ENCODE measurements at regions not wholly inside any gene's neighbourhood (a gene's known extent, or its start where the extent isn't known, plus 50 kb on each side); places are given as distances from the start of the nearest gene placed in this dataset.

GRCh38 chr4:136121426-136121825 lies 1410.9 kb downstream of the PCDH18 start:
- H3K36me3 ChIP-seq (replicated peaks): no peaks in the 10 kb centered on the region
- no peak for DNase-seq (ENCODE audit: low spot score in 2 of 2)
- in situ Hi-C loops (cut with MboI; ENCODE audit: low sequenced_read_pairs): no loop called here
- H3K4me1 ChIP-seq: no peaks in the 10 kb centered on the region
- no peaks in the 10 kb centered on the region for H3K27me3 ChIP-seq (ENCODE audit: low read depth)
- no peak overlapping the region for H3K4me3 ChIP-seq
- H3K9me3 ChIP-seq: no peaks in the 10 kb centered on the region

- in situ Hi-C loops (cut with MboI; ENCODE audit: low sequenced_read_pairs): no loop called here
These were observed 1418.4 kb downstream of the PCDH18 start for GRCh38 chr4:136113921-136114320.

GRCh38 chr4:136112116-136112515 lies 1420.2 kb downstream of the PCDH18 start:
- no peaks in the 10 kb centered on the region for H3K4me1 ChIP-seq
- H3K27me3 ChIP-seq (ENCODE audit: low read depth): no peaks in the 10 kb centered on the region
- H3K4me3 ChIP-seq: no peak overlapping the region
- DNase-seq (ENCODE audit: low spot score in 2 of 2): no peak
- H3K9me3 ChIP-seq: no peaks in the 10 kb centered on the region
- no peaks in the 10 kb centered on the region for H3K36me3 ChIP-seq (replicated peaks)
- in situ Hi-C loops (cut with MboI; ENCODE audit: low sequenced_read_pairs): no loop called here

More at GRCh38 chr4:136113921-136114320, 1418.4 kb downstream of the PCDH18 start:
- no peaks in the 10 kb centered on the region for H3K4me1 ChIP-seq
- H3K4me3 ChIP-seq: no peak overlapping the region
- H3K9me3 ChIP-seq: no peaks in the 10 kb centered on the region
- peak in 1 of 2 experiments; percentile 14 for DNase-seq (ENCODE audit: low spot score in 2 of 2)
- H3K27me3 ChIP-seq (ENCODE audit: low read depth): no peaks in the 10 kb centered on the region
- no peaks in the 10 kb centered on the region for H3K36me3 ChIP-seq (replicated peaks)

- in situ Hi-C loops (cut with MboI; ENCODE audit: low sequenced_read_pairs): no loop called here
- H3K4me1 ChIP-seq: no peaks in the 10 kb centered on the region
- peak in 1 of 2 experiments; percentile 30 for DNase-seq (ENCODE audit: low spot score in 2 of 2)
- no peak overlapping the region for H3K4me3 ChIP-seq
- H3K27me3 ChIP-seq (ENCODE audit: low read depth): no peaks in the 10 kb centered on the region
- no peaks in the 10 kb centered on the region for H3K9me3 ChIP-seq
- H3K36me3 ChIP-seq (replicated peaks): no peaks in the 10 kb centered on the region
These were observed 1425.5 kb downstream of the PCDH18 start for GRCh38 chr4:136106753-136107152.

- Histone ChIP-seq H3K4me3 (no peak overlapping the region), H3K27me3 (ENCODE audit: low read depth) (no peaks in the 10 kb centered on the region), H3K9me3 (no peaks in the 10 kb centered on the region), H3K36me3 (replicated peaks) (no peaks in the 10 kb centered on the region), H3K4me1 (no peaks in the 10 kb centered on the region)
- no peak for DNase-seq (ENCODE audit: low spot score in 2 of 2)
- in situ Hi-C loops (cut with MboI; ENCODE audit: low sequenced_read_pairs): no loop called here
These were observed 1428.7 kb downstream of the PCDH18 start for GRCh38 chr4:136103616-136104015.

- H3K4me3 ChIP-seq: no peak overlapping the region
- no peak for DNase-seq (ENCODE audit: low spot score in 2 of 2)
- H3K36me3 ChIP-seq (replicated peaks): no peaks in the 10 kb centered on the region
- in situ Hi-C loops (cut with MboI; ENCODE audit: low sequenced_read_pairs): no loop called here
- H3K27me3 ChIP-seq (ENCODE audit: low read depth): no peaks in the 10 kb centered on the region
- H3K9me3 ChIP-seq: no peaks in the 10 kb centered on the region
- H3K4me1 ChIP-seq: no peaks in the 10 kb centered on the region
These were observed 1434.6 kb downstream of the PCDH18 start for GRCh38 chr4:136097676-136098075.

GRCh38 chr4:136088211-136088867 lies 1444.0 kb downstream of the PCDH18 start:
- no peak for DNase-seq (ENCODE audit: low spot score in 2 of 2)
- in situ Hi-C loops (cut with MboI; ENCODE audit: low sequenced_read_pairs): no loop called here
- no peaks in the 10 kb centered on the region for H3K4me1 ChIP-seq
- no peaks in the 10 kb centered on the region for H3K27me3 ChIP-seq (ENCODE audit: low read depth)
- H3K4me3 ChIP-seq: no peak overlapping the region
- H3K36me3 ChIP-seq (replicated peaks): no peaks in the 10 kb centered on the region
- no peaks in the 10 kb centered on the region for H3K9me3 ChIP-seq

GRCh38 chr4:136078976-136079375 lies 1453.3 kb downstream of the PCDH18 start:
- DNase-seq (ENCODE audit: low spot score in 2 of 2): no peak
- H3K4me3 ChIP-seq: no peak overlapping the region
- H3K36me3 ChIP-seq (replicated peaks): no peaks in the 10 kb centered on the region
- H3K4me1 ChIP-seq: peaks cover 5% of the 10 kb centered on the region
- H3K27me3 ChIP-seq (ENCODE audit: low read depth): no peaks in the 10 kb centered on the region
- no peaks in the 10 kb centered on the region for H3K9me3 ChIP-seq
- in situ Hi-C loops (cut with MboI; ENCODE audit: low sequenced_read_pairs): no loop called here

- DNase-seq (ENCODE audit: low spot score in 2 of 2): no peak
- Histone ChIP-seq H3K27me3 (ENCODE audit: low read depth) (no peaks in the 10 kb centered on the region), H3K36me3 (replicated peaks) (no peaks in the 10 kb centered on the region), H3K4me1 (no peaks in the 10 kb centered on the region), H3K4me3 (no peak overlapping the region), H3K9me3 (no peaks in the 10 kb centered on the region)
- in situ Hi-C loops (cut with MboI; ENCODE audit: low sequenced_read_pairs): no loop called here
These were observed 1475.5 kb downstream of the PCDH18 start for GRCh38 chr4:136056748-136057147.

- Histone ChIP-seq H3K4me3 (no peak overlapping the region), H3K27me3 (ENCODE audit: low read depth) (no peaks in the 10 kb centered on the region), H3K9me3 (no peaks in the 10 kb centered on the region), H3K4me1 (no peaks in the 10 kb centered on the region), H3K36me3 (replicated peaks) (no peaks in the 10 kb centered on the region)
- in situ Hi-C loops (cut with MboI; ENCODE audit: low sequenced_read_pairs): no loop called here
- no peak for DNase-seq (ENCODE audit: low spot score in 2 of 2)
These were observed 1476.9 kb downstream of the PCDH18 start for GRCh38 chr4:136055360-136055759.

GRCh38 chr4:136036744-136037143 lies 1495.5 kb downstream of the PCDH18 start:
- no peaks in the 10 kb centered on the region for H3K9me3 ChIP-seq
- in situ Hi-C loops (cut with MboI; ENCODE audit: low sequenced_read_pairs): no loop called here
- H3K27me3 ChIP-seq (ENCODE audit: low read depth): no peaks in the 10 kb centered on the region
- peaks cover 10% of the 10 kb centered on the region for H3K4me1 ChIP-seq
- H3K36me3 ChIP-seq (replicated peaks): no peaks in the 10 kb centered on the region
- H3K4me3 ChIP-seq: no peak overlapping the region
- DNase-seq (ENCODE audit: low spot score in 2 of 2): no peak

- no peak overlapping the region for H3K4me3 ChIP-seq
- in situ Hi-C loops (cut with MboI; ENCODE audit: low sequenced_read_pairs): no loop called here
These were observed 1499.9 kb downstream of the PCDH18 start for GRCh38 chr4:136032391-136032790.

GRCh38 chr4:136025540-136025939 lies 1506.8 kb downstream of the PCDH18 start:
- Histone ChIP-seq H3K9me3 (peaks cover 3% of the 10 kb centered on the region; the same call in 1 of the 2 replicates), H3K4me3 (no peak overlapping the region), H3K4me1 (peaks cover 13% of the 10 kb centered on the region), H3K36me3 (replicated peaks) (no peaks in the 10 kb centered on the region), H3K27me3 (ENCODE audit: low read depth) (no peaks in the 10 kb centered on the region)
- DNase-seq (ENCODE audit: low spot score in 2 of 2): peak; percentile 75 to 87
- in situ Hi-C loops (cut with MboI; ENCODE audit: low sequenced_read_pairs): no loop called here

More at GRCh38 chr4:136032391-136032790, 1499.9 kb downstream of the PCDH18 start:
- Histone ChIP-seq H3K4me1 (peaks cover 11% of the 10 kb centered on the region), H3K27me3 (ENCODE audit: low read depth) (no peaks in the 10 kb centered on the region), H3K9me3 (no peaks in the 10 kb centered on the region), H3K36me3 (replicated peaks) (no peaks in the 10 kb centered on the region)
- DNase-seq (ENCODE audit: low spot score in 2 of 2): peak; percentile 26 to 88

- Histone ChIP-seq H3K36me3 (replicated peaks) (no peaks in the 10 kb centered on the region), H3K9me3 (no peaks in the 10 kb centered on the region), H3K27me3 (ENCODE audit: low read depth) (no peaks in the 10 kb centered on the region), H3K4me3 (no peak overlapping the region), H3K4me1 (peaks cover 2% of the 10 kb centered on the region; the same call in 1 of the 2 replicates)
- in situ Hi-C loops (cut with MboI; ENCODE audit: low sequenced_read_pairs): no loop called here
- no peak for DNase-seq (ENCODE audit: low spot score in 2 of 2)
These were observed 1514.7 kb downstream of the PCDH18 start for GRCh38 chr4:136017556-136017955.

- no peaks in the 10 kb centered on the region for H3K27me3 ChIP-seq (ENCODE audit: low read depth)
- peak; percentile 22 to 77 for DNase-seq (ENCODE audit: low spot score in 2 of 2)
- H3K4me3 ChIP-seq: no peak overlapping the region
- H3K36me3 ChIP-seq (replicated peaks): no peaks in the 10 kb centered on the region
- H3K4me1 ChIP-seq: peaks cover 3% of the 10 kb centered on the region; the same call in 1 of the 2 replicates
- H3K9me3 ChIP-seq: no peaks in the 10 kb centered on the region
- in situ Hi-C loops (cut with MboI; ENCODE audit: low sequenced_read_pairs): no loop called here
These were observed 1520.1 kb downstream of the PCDH18 start for GRCh38 chr4:136012220-136012619.
